ENCODE measurements at regions not wholly inside any gene's neighbourhood (a gene's known extent, or its start where the extent isn't known, plus 50 kb on each side); places are given as distances from the start of the nearest gene placed in this dataset.
"Not testable (repeated sequence)": the region's sequence is repeated elsewhere in the genome, so short reads cannot be mapped to it uniquely, and the experiment has no call there.

- DNase-seq = no peak
Observed at GRCh38 chr3:4151859-4152258, 151.3 kb upstream of the SETMAR start.

- no peak for DNase-seq
Observed at GRCh38 chr3:4153771-4154170, 149.4 kb upstream of the SETMAR start.

GRCh38 chr3:4158329-4158728 is 144.8 kb upstream of the SETMAR start:
- no peak for DNase-seq

GRCh38 chr3:4162096-4162495 is 141.1 kb upstream of the SETMAR start:
- DNase-seq = no peak

DNA sequence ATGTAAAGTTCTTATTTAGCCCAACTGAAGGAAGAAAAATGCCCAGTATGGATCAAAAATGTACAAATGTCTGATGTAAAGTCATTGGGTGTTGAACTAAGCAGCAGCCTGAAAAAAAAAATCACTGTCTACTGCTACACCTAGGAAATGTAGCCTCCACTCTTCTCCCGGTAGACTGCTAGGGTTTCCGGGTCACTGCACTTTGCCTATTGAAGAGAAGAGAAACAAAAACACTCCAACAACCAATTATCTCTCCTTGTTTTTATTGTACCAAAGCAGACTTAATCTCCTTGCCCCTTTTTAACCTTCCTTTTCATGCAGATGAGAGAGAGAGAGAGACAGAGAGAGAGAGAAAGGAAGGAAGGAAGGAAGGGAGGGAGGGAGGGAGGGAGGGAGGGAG is 140.2 kb upstream of the SETMAR start:
- no peak for DNase-seq

GRCh38 chr3:4166540-4166939 is 136.6 kb upstream of the SETMAR start:
- no peak for DNase-seq

- not testable (repeated sequence) for DNase-seq
Observed at GRCh38 chr3:4167230-4167629, 135.9 kb upstream of the SETMAR start.

DNA sequence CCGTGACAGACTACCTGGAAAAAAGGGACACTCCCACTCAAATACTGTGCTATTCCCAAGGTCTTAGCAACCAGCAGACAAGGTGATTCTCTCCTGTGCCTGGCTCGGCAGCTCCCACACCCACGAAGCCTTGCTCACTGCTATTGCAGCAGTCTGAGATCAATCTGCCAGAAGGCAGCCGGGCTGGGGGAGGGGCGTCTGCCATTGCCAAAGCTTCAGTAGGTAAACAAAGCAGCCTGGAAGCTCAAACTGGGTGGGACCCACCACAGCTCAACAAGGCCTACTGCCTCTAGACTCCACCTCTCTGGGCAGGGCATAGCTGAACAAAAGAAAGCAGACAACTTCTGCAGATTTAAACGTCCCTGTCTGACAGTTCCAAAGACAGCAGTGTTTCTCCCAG is 128.4 kb upstream of the SETMAR start:
- no peak for DNase-seq

DNA sequence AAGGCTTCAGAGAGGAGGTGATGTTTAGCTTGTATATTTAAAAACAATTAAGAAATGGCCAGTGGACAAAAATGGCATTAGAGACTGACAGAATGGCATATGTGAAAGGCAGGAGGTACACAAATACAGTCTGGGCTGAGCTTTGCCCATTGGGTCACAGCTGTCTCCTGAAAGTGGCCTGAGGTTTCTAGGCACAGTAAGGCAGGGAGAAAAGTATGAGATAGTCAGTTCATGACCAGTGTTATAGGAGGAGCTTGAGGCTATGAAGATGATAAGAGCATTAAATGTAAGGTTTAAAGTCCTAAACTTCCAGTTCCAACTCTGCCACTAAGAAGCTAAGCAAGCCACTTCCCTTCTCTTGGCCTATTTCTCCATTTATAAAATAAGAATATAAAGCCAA is 111.2 kb upstream of the SETMAR start:
- no peak for DNase-seq

DNA sequence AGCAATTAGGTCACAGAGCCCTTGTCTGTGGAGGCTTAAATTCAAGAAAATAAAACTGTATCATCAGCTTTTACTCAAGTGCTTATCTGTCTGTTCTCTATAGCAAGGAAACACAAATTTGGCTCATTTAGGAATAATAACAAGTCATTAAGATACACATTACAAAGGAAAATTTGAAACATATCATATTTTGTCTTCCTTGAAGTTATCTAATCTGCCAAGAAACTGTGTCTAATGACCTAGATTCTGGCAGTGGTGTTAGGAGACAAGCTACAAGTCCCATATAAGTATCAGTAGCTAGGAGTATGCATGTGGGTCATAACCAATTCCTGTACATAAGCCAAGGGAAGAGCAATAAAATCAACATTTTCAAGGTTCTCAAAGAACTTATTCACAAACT is 108.2 kb upstream of the SETMAR start:
- DNase-seq = no peak

DNA sequence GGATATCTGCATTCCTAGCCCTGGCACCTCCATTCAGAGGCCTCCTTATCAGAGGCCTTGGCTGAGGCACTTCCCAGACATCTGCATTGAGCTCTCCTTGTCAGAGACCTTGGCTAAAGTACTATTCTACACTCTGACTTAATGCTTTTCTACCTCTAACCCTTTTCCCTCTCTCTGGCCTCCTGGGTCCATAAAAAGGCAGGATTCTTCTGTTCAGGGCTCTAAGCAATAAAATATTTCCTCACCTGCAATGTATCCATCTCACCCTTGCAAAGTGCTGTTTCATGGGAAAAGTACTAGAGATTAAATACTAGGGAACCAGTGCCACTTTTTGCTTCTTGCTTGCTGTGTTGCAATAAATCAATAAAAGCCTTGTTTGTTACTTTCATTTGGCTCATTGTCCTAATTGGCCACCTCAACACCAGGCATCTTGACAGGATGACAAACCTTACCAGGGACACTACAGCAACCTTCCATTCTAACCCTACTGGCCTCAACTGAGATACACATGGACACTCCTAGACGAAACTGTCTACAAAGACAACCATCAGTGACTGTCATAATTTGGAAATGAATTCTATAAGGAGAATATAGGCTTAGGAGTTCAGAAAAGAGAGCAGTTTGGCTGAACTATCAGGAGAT is 106.5 kb upstream of the SETMAR start:
- DNase-seq = no peak

GRCh38 chr3:4197670-4198069 is 105.5 kb upstream of the SETMAR start:
- DNase-seq = no peak

GRCh38 chr3:4198491-4198890 is 104.7 kb upstream of the SETMAR start:
- no peak for DNase-seq

- DNase-seq = not testable (repeated sequence)
Observed at GRCh38 chr3:4204776-4205175, 98.4 kb upstream of the SETMAR start.

DNA sequence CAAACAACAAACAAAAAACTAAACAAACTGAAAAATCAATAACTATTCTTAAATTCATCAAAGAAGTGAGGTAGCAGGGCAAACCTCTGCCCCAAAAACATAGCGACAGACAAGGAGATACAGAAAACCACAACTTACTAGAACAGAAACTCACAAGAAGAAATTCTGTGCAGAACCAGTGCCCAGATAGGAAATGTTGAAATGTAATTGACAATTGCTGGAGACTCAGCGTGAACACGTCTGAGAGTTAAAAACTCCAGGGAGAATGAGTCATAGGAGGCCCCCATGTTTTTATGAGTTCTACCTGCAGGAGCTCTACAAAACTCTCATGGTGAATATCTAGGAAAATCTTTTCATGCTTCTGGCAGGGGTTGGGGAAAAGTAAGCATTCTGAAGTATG is 95.5 kb upstream of the SETMAR start:
- no peak for DNase-seq

DNA sequence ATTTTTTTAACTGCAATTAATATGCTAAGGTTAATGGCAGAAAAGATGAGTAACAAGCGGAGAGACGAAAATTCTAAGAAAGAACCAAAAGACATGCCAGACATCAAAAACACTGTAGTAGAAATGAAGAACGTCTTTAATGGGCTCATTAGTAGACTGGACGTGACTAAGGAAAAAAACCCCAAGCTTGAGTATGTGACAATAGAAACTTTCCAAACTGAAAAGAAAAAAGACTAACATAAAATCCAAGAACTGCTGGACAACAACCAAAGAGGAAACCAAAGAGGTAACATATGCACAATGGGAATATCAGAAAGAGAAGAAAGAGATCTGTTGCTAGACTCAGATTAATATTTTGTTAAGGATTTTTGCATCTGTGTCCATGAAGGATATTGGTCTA is 94.6 kb upstream of the SETMAR start:
- no peak for DNase-seq

DNA sequence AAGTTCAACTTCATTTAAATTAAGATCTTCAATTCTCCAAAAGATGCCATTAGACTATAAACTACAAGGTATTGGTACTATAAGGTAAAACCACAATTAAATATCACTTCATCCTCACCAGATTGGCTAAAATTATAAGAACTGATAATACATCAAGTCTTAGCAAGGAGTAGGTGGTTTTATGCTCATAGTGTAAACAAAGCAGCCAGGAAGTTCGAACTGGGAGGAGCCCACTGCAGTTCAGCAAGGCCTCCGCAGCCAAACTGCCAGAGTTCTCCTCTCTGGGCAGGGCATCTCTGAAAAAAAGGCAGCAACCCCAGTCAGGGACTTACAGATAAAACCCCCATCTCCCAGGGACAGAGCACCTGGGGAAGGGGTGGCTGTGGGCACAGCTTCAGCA is 91.6 kb upstream of the SETMAR start:
- DNase-seq = no peak

DNA sequence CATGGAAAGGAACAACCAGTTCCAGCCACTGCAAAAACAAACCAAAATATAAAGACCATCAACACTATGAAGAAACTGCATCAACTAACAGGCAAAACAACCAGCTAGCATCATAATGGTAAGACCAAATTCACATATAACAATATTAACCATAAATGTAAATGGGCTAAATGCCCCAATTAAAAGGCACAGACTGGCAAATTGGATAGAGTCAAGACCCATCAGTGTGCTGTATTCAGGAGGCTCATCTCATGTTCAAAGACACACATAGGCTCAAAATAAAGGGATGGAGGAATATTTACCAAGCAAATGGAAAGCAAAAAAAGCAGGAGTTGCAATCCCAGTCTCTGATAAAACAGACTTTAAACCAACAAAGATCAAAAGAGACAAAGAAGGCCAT is 89.7 kb upstream of the SETMAR start:
- DNase-seq = not testable (repeated sequence)

DNA sequence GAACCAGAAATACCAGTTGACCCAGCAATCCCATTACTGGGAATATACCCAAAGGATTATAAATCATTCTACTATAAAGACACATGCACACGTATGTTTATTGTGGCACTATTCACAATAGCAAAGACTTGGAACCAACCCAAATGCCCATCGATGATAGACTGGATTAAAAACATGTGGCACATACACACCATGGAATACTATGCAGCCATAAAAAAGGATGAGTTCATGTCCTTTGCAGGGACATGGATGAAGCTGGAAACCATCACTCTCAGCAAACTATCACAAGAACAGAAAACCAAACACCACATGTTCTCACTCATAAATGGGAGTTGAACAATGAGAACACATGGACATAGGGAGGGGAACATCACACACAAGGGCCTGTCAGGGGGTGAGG is 86.2 kb upstream of the SETMAR start:
- DNase-seq = not testable (repeated sequence)

GRCh38 chr3:4218456-4219226 is 84.5 kb upstream of the SETMAR start:
- no peak for DNase-seq

GRCh38 chr3:4219227-4219568 is 84.0 kb upstream of the SETMAR start:
- DNase-seq = no peak

- DNase-seq = no peak
Observed at GRCh38 chr3:4220065-4220464, 83.1 kb upstream of the SETMAR start.

- DNase-seq = no peak
Observed at GRCh38 chr3:4222574-4223175, 80.5 kb upstream of the SETMAR start.

DNA sequence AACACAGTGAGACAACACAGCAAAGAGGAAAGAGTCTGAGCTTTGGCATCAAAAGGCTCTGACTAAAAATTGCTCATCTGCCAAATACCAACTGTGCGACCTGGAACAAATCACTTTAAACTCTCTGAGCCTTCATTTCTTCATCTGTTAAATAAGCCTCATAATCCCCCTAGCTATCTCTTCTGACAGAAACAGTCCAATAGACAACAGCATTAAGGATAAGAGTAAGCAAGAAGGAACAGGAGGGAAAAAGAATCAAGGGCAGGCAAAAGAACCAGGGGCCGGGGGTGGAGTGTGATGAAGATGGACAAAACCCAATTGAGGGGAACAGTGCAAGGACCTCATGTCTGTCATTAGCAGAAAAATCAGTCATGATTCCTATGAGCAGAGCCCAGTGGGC is 79.4 kb upstream of the SETMAR start:
- no peak for DNase-seq

Measured in right kidney (tissue), 1 donor.